Left renal pelvis (tissue), 4 donors: ENCODE measurements at regions not wholly inside any gene's neighbourhood (a gene's known extent, or its start where the extent isn't known, plus 50 kb on each side); places are given as distances from the start of the nearest gene placed in this dataset.
A peak's percentile ranks its signal among the peaks of the same experiment; 100 is the strongest.
"Not testable (repeated sequence)": the region's sequence is repeated elsewhere in the genome, so short reads cannot be mapped to it uniquely, and the experiment has no call there.

Experiments used
- DNase-seq, 4 donors: peaks; one replicate each; pipeline ENCODE4 v3.0.0-alpha.2; 2013; ENCODE audit warnings: low read depth in 4 of 4, low spot score in 3 of 4

DNA sequence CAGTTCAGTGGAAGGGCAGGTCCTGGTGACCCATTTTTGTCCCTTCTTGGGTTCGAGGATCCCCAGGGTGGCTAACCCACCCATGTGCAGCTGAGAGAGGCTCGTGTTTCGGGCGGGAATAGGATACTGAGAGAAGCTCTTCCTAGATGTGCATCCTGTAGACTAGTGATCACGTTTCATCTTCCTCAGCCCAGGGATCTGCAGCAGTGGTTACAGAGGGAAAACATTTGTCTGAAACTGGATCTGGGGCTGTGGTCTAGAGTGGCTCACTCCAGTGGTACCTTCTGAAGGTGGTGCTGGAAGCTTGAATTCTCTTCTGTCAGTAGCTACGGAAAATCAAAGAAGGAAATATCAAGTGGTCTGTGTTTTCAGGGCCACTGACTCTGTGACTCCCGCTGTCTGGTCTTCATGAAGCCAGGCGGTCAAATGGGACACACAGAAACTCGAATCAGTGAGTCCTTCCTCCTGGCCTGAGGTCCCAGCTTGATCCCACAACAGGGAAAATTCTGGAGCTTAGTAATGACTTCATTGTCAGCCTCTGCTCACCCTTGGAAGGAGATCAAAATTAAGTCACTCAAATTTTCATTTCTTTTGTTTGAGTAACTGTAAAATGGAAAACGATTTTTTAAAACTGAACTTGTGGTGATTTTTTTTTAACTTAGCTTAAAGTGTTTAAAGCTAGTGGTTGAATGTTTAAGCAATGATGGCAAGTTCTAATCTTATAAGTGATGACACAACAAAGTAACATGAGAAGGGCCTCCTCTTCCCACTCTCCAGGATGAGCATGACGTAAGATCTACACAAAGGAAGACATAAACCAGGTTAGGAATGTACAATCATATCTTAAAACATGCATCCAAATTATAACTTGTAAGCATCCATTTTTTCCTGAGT, 469.3 kb upstream of the KLF6 start:
- DNase-seq, result no peak

DNA sequence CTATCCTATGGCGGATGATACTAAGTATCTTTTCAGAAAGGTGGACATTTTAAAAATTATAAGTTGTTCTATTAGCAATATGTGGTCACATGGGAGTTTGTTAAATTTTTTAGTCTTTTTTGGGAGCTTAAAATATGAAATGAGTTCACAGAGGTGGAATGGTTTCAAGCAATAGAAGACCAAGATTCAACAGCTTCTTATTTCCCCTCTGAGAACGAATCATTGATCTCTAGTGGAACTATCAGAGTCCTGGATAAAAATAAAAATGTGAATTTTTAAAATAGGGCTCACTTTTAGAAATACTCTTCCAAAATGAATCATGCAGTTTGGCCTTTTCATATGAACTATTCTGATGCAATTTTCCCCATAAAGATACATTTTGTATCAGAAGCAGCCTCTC, 467.7 kb upstream of the KLF6 start:
- no peak for DNase-seq

DNA sequence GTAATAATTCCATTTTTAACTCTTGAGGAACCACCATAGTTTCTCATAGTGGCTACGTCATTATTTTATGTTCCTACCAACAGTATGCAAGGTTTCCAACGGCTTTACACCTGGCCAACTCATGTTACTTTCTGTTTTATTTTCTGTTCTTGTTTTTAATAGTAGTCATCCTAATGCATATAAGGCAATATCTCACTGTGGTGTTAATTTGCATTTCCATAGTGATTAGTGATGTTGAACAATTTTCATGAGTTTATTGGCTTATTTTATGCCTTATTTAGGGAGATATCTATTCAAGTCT, 465.5 kb upstream of the KLF6 start:
- no peak for DNase-seq

DNA sequence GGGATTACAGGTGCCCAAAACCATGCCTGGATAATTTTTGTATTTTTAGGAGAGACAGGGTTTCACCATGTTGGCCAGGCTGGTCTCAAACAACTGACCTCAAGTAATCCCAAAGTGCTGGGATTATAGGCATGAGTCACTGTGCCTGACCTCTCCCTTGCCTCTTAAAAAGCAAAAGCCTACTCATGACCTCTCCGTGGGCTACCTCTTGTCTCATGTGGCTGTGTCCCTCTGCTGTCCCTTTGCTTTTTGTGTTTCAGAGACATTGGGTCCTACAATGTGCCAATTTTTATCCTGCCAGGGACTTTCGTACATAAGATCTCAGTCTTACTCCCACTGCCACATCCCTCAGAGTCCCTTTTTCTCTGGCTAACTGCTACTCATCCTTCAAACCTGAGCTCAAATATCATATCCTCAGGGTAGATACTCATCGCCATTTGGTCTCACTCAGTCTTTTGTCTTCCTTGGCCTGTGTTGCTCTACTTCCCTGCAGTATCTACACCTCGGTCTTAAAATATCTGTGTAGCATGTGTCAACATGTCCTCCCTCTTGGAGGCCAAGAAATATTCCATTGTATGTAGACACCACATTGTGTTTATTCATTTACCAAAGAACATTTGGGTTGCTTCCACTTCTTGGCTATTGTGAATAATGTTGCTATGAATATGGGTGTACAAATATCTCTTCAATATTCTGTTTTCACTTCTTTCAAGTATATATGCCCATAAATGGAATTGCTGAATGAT, 465.0 kb upstream of the KLF6 start:
- no peak for DNase-seq

DNA sequence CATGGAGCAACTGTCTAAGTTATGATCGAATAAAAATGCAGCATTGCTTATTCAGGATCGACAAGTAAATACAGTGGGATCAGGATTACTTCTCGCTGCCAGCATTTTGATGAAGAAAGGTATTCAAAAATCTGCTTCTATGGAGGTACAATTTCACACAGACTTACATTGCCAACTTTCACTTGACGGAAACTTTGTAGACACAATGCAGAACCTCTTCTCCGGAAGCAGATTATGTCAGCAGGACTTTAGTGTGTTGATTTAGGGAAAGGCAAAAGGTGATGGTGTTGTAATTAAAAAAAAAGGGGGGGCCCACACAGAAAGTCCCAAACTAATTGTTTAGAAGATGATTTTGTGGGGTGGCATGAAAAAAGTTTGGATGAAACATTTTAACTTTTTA, 462.4 kb upstream of the KLF6 start:
- DNase-seq, result no peak

DNA sequence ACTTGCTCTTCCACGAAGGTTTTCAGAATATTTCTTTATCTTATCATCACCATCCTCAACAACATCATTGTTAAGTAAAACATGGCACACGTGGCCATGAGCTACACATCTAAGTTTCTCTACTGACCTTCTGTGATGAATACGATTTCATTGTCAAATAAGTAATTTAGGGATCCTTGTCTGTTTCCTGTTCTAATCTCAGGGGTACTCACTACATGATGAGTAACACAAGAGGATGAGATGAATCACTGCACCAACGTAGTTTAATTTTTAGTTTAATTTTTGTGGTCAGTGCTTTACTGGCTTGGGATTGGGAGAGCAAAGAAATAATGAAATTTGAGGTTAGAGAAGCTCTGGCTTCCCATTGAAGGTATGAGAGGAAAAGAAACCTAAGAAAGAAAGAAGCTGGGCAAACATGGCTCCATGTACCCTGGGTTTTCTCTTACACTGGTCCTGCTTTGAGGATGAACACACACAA, 461.9 kb upstream of the KLF6 start:
- DNase-seq, result no peak

DNA sequence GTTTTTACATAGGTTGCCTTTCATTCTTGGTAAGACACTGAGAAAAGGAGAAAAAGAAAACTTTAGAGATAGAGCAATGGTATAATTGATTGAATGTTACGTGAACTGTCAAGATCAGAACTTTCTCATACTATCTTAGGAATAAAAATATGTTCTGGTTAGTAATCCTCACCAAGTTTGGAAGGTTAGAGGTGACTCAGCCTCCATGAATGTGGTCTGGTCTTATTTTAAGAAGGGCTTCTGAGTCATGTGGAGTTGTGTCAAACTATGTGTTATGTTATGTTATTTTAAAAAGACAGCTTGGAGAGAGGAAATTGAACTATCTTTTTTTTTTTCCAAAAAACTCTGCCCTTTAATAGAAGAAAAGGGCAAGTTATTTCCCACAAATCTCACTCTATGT, 458.6 kb upstream of the KLF6 start:
- no peak for DNase-seq

DNA sequence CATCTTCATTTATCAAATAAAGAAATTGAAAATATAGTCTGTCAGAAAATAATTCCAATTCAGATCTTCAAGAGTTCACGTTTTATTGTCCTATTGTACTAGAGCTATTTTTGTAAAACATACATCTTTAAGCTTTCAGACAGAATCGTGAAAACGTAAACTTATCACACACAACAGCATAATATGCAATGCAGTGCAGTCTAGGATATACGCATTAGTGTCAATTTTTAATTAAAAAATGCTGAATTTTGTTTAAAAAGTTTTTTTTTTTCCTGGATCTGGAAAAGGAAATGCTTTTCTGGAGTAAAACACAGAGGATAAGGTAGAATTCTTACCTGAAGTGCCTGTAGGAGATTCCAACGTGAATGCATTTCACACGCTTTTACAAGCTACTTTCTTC, 458.2 kb upstream of the KLF6 start:
- no peak for DNase-seq

DNA sequence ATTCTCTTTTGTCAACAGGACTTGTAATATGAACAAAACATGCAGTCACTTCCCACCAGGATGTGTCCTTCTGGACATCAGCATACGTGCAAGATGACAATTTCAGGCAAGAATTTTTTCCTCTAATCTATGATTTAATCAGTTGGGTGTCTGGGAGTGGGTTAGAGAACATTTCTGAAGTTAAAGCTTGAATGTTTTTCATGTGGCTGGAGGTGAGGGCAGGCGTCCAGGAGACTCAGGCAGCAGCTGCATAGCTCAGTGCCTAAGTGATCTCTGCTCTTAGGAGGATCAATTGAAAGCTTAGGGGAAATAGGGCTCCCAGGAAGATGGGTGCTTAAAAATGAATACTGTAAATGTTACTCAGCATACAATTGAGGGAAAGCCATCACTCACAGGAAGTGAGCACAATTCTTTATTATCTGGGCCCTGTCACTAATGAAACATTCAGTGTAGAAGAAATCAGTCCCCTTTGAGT, 457.6 kb upstream of the KLF6 start:
- no peak for DNase-seq

DNA sequence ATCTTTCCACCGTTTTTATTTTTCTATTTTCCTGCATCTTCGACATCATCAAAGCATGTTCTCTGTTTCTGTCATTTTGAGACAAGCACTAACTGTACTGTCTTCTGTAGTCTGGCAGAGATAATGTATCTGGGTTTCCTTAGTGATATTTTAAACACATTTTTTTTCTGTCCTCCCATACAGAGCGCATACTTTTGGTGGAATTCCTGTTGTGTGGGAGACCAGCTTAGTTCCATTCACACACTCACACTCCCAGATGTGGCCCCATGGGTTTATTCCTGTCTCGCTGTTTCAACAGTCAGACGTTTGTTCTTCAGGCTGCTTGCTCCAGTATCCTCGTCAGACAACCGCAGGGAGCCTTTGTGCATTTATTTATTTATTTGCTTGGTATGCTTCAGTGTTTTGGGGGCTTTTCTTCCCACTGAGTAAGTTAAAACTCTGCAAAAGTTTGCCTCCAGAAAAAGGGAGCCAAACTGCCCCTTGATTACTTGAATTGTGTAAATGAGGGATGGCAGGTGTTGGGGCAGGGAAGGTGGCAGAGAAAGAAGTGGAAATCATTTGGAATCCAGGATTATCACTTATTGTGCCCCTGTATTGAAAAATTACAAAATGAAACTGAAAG, 456.8 kb upstream of the KLF6 start:
- peak; percentile 26 to 63 (median 48) for DNase-seq

DNA sequence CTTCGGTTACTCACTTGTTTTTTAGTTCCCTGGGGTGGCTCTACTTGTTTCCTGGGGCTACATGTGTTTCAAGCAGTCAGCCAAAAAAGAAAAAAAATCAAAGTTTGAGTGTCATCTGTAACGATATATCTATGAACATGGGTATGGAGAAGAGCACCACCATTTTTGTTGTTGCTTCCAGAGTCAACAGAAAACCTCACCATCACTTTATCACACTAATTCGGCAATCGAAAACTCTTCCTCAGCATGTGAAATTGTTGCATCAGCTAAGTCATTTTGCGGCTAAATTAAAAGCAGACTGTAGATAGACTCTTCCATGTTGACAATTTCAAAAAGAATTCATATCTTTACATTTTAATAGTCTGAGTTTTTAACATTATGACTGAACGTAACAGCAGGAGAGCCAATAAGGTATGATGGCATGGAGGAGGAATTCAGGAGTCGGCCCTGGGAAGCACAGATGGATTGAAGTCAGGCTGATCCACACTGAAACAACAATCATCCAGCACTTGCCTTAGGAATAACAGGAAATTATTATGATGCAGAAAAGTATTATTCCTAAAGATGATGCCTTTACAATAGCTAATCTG, 455.7 kb upstream of the KLF6 start:
- DNase-seq, result no peak

DNA sequence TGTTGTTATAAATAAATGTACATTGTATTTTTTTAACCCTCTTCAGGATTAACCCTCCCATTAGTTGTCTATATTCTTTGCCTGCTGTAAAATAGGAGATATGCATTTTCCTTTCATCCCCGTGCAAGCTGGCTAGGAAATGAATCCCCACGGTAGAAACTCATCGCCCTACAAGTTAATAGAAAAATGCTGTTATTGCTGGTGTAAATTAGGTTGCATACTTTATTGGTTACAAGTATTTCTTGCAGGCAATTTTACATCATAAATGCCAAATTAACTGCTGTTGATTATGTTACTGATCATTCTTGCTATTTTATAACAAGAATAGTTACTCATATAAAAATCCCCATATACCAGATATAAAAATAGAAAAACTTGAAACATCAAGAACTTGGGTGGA, 454.2 kb upstream of the KLF6 start:
- DNase-seq, result no peak

DNA sequence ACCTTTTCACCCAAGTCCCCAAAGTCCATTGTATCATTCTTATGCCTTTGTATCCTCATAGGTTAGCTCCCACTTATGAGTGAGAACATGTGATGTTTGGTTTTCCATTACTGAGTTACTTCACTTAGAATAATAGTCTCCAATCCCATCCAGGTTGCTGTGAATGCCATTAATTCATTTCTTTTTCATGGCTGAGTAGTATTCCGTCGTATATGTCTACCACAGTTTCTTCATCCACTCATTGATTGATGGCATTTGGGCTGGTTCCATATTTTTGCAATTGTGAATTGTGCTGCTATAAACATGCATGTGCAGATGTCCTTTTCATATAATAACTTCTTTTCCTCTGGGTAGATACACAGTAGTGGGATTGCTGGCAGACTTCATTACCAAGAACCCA, 451.9 kb upstream of the KLF6 start:
- not testable (repeated sequence) for DNase-seq

DNA sequence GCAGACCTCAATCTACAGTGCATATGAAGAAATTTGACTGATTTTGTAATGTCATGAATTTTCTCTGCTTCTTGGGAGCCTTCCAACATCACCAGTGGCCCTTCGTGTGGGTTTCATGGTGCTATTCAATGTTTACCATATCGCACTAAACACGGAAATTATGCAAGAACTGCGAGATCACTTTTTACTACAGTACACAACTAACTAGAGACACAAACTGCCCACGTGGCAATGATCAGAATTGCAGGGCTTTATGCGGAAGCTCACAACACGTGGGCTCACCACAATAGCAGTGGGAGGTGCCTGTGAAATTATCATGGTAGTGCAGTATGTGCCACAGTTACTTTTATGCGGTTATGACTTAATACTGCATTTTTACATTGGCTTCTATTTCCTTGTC, 449.7 kb upstream of the KLF6 start:
- no peak for DNase-seq

DNA sequence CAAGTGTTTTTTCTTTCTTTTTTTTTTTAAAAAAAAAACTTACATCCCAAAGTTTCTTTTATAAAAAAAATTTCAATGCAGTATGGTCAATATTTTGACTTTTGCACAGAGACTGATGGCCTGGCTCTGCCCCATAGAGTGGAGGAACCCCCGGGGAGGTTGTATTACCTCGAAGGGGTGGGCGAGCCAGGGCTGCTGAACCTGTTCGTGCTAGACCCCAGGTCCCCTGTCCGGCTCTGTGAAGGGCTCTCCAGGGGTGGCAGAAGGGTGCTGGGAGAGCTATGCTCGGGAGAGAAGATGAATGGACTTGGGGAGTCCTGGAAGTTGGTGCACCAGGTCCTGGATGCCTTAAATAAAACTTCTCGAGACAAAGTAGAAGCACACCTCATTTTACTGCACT, 446.4 kb upstream of the KLF6 start:
- no peak for DNase-seq

DNA sequence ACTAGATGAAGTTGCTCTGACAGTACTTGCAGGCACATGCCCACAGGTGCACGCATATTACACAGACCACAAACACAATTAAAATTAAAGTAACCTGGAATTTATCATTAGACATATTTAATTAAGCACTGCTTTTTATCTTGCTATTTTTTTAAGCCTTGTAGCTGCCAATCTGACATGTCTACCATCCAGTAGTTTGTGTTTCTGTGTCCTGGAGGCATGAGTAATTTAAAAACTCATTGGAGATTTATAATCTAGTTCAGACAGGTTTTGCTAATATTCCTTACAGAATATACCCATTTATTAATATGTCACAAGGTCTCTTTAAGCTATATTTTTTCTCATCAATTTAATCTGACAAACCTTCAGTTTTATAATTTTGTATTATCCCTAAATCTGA, 445.0 kb upstream of the KLF6 start:
- no peak for DNase-seq

DNA sequence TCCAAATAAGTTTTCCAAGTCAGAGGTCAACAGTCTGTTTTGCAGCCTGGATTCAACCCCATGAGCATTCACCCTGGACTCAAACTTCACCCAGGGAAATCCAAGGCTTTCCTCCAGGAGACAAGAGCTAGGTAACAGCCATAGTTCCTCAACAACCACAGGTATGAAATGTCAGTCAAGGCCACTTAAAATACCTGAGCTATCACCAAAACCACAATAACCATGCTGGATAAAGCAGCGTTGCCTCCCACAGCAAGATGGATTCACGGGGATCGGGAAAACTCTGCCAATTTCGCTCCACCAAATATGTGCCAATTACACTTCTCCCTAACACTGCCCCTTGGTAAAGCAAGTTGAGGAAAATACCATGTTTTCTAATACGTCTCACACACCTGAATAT, 444.1 kb upstream of the KLF6 start:
- no peak for DNase-seq

DNA sequence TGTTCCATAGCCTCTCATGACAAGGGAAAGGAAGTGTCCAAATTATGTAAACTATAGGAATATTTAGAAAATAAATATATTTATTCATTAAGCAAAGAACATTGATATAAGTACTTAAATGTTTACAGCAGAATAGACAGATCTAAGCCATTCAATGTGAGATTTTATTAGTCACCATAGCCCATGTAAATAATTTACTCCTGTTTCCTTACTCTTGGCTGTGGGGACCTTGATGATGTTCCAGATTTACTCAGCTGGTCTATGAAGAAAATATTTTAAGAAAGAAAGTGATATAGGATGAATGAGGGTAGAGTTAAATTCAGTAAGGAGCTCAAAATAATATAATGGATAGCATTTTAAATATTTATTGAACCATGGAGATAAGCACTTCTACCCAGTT, 442.6 kb upstream of the KLF6 start:
- DNase-seq, result no peak

DNA sequence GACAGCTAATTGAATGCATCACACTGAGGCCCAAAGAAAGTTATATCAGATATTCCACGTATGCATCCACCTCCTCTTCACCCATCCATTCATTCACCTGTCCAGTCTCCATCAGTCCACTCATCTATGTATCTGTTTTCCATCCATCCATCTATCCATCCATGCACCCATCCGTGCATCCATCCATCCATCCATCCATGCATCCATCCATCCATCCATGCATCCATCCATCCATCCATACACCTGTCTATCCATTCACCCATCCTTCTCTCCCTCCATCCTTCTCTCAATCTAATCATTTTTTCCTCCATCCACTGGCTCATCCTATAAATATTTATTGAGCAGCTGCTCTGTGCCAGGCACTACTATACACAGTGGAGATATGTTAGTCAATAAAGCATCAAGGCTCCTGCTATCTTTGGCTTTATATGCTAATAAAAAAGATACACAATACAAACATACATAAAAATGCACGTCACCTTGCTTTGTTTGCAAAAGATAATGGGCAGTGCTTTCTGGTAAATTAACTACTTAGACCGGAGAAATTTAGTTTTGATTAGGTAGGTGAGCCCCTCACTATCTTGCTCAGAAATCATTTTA, 442.0 kb upstream of the KLF6 start:
- no peak for DNase-seq

DNA sequence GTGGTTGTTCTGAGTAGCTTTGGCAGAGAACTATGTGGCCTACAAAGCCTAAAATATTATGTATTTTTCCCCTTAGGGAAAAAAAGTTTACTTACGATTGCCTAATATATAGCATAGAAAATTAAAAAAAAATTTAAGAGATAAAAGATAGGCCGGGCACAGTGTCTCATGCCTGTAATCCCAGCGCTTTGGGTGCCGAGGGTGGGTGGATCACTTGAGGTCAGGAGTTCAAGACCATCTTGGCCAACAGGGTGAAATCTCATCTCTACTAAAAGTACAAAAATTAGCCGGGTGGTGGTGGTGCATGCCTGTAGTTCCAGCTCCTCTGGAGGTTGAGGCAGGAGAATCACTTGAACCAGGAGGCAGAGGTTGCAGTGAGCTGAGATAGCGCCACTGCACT, 439.2 kb upstream of the KLF6 start:
- DNase-seq, result no peak

DNA sequence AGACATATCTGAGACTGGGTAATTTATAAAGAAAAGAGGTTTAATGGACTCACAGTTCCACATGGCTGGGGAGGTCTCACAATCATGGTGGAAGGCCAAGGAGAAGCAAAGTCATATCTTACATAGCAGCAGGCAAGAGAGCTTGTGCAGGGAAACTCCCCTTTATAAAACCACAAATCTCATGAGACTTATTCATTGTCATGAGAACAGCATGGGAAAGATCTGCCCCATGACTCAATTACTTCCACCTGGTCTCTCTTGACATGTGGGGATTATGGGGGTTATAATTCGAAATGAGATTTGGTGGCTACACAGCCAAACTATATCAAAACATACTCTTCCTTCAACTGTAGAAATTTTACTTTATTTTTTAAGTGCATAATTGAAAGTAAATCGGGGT, 436.3 kb upstream of the KLF6 start:
- not testable (repeated sequence) for DNase-seq
